ENCODE measurements at regions not wholly inside any gene's neighbourhood (a gene's known extent, or its start where the extent isn't known, plus 50 kb on each side); places are given as distances from the start of the nearest gene placed in this dataset.

GRCh38 chr9:14445946-14446345, 132.0 kb upstream of the NFIB start:
- no peak for TF ChIP-seq CTCF (IDR thresholded peaks at IDR 0.05)
- TF ChIP-seq POLR2A (IDR thresholded peaks at IDR 0.05) = no peak
- no peak for TF ChIP-seq EP300 (IDR thresholded peaks at IDR 0.05)
